Muscle of leg (tissue), 3 donors: ENCODE measurements at regions not wholly inside any gene's neighbourhood (a gene's known extent, or its start where the extent isn't known, plus 50 kb on each side); places are given as distances from the start of the nearest gene placed in this dataset.
A peak's percentile ranks its signal among the peaks of the same experiment; 100 is the strongest.

Experiments used
- DNase-seq: peaks from one replicate; pipeline ENCODE4 v3.0.0; 2013
- H3K27ac ChIP-seq: one replicate; pipeline ENCODE4 v1.5.1; 2013; ENCODE audit warnings: mild to moderate bottlenecking, low read length, control low read depth
- H3K27me3 ChIP-seq: one replicate; pipeline ENCODE4 v1.6.1; 2013; ENCODE audit warnings: low read length; ENCODE audit not compliant: control insufficient read depth, insufficient read depth
- H3K36me3 ChIP-seq: one replicate; pipeline ENCODE4 v1.6.1; 2013; ENCODE audit warnings: low read length; ENCODE audit not compliant: control insufficient read depth, insufficient read depth
- H3K4me1 ChIP-seq: one replicate; pipeline ENCODE4 v1.6.1; 2013; ENCODE audit warnings: low read length; ENCODE audit not compliant: control insufficient read depth, insufficient read depth
- H3K4me3 ChIP-seq: one replicate; pipeline ENCODE4 v1.5.1; 2013; ENCODE audit warnings: low read length, control low read depth
- H3K9me3 ChIP-seq: replicated peaks from 2 replicates; pipeline ENCODE4 v1.6.1; 2013; ENCODE audit warnings: low read depth, low read length; ENCODE audit not compliant: control insufficient read depth
- WGBS: methylation state at CpG from one replicate; pipeline ENCODE4 v1.1.5; 2013; ENCODE audit warnings: missing lambda C conversion rate; ENCODE audit not compliant: insufficient coverage; 5-methylcytosine and 5-hydroxymethylcytosine counted together

DNA sequence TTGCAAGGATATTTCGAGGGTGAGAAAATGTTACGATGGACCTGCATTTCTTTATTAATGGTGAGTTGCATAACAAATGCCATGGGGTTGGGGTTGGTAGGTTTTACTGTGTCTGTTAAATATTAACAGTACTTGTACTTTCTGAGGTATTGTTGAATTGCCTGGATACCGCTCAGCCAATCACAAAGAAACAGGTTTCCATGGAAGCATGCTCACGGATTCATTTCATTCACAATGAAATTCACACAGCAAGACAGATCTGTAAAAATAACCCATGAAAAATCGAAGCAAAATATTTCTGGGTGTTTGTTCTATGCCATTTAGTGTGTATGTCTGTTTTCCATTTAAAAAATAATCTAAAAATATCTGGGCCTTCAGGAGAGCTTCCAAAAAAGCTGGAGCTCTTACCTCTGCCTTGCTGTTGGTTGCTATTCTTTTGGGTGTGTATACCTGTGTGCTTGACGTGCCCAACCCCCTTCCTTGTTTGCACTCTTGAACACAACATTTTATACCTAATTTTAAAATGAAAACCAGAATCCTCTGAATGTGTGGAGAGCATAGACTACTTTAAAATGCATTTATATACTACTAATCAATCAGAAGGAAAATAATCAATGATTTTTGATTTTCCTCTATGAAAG lies 479.8 kb upstream of the TBL1XR1 start:
- Histone ChIP-seq H3K4me1 (peaks cover 16% of the 10 kb centered on the region), H3K9me3 (no peaks in the 10 kb centered on the region), H3K27me3 (no peaks in the 10 kb centered on the region), H3K27ac (no peak overlapping the region), H3K4me3 (no peak overlapping the region), H3K36me3 (no peaks in the 10 kb centered on the region)
- no CpG with 5 or more reads among the region's 6 CpGs for WGBS
- DNase-seq: no peak

- no peaks in the 10 kb centered on the region for H3K27me3 ChIP-seq
- H3K9me3 ChIP-seq: no peaks in the 10 kb centered on the region
- H3K36me3 ChIP-seq: no peaks in the 10 kb centered on the region
- H3K4me3 ChIP-seq: no peak overlapping the region
- WGBS: 0% methylated on average over 1 of the region's 5 CpGs
- no peak for DNase-seq
- H3K4me1 ChIP-seq: peaks cover 2% of the 10 kb centered on the region
- no peak overlapping the region for H3K27ac ChIP-seq
Measured at GRCh38 chr3:177679568-177680471, 482.5 kb upstream of the TBL1XR1 start.

GRCh38 chr3:177680472-177680821 lies 483.2 kb upstream of the TBL1XR1 start:
- no peak overlapping the region for H3K27ac ChIP-seq
- H3K4me3 ChIP-seq: no peak overlapping the region
- no peaks in the 10 kb centered on the region for H3K9me3 ChIP-seq
- peaks cover 2% of the 10 kb centered on the region for H3K4me1 ChIP-seq
- no peaks in the 10 kb centered on the region for H3K36me3 ChIP-seq
- DNase-seq: no peak
- no peaks in the 10 kb centered on the region for H3K27me3 ChIP-seq
- WGBS: no CpG with 5 or more reads among the region's 1 CpG

- no peak for DNase-seq
- Histone ChIP-seq H3K9me3 (no peaks in the 10 kb centered on the region), H3K27me3 (no peaks in the 10 kb centered on the region), H3K4me1 (peaks cover 2% of the 10 kb centered on the region), H3K36me3 (no peaks in the 10 kb centered on the region), H3K27ac (no peak overlapping the region), H3K4me3 (no peak overlapping the region)
Measured at GRCh38 chr3:177681156-177681555, 483.9 kb upstream of the TBL1XR1 start.

DNA sequence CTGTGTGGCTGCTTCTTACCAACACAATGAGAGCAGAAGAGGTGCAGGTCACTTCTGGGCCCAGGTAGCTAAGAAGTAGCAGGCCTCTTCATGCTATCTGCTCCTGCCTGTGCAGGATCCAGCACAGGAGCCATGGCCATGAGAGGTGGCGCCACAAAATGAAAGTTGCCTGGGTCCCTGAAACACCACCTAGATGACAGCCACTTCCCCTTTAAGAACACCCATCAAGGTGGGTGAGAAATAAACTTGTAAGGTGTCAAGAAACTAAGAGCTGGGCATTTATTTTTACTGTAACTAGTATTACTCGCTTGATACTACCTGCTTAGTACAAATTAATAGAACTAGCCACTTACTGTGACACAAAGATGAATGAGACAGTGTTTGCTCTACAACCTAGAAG lies 484.6 kb upstream of the TBL1XR1 start:
- no peak for DNase-seq
- no peaks in the 10 kb centered on the region for H3K36me3 ChIP-seq
- H3K4me1 ChIP-seq: peaks cover 2% of the 10 kb centered on the region
- H3K4me3 ChIP-seq: no peak overlapping the region
- no CpG with 5 or more reads among the region's 2 CpGs for WGBS
- H3K9me3 ChIP-seq: no peaks in the 10 kb centered on the region
- no peak overlapping the region for H3K27ac ChIP-seq
- no peaks in the 10 kb centered on the region for H3K27me3 ChIP-seq

DNA sequence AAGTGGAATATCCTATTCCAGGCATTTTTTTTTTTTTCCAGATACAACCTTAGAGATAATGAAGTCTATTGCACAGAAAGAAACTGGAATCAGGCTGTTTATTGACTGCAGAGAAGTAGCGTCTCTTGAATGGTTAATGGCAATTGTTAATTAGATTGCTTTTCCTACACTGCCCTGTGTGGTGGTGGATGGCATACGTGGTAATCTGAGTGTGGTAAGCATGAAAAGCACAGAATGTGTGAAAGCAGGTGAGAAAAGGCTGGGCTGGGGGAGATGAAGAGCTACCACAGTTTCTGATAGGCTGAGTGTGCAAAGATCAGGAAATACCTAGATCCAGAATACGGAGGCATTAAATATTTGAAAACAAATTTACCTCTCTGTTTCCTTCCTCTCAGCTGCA lies 486.3 kb upstream of the TBL1XR1 start:
- H3K4me1 ChIP-seq: peaks cover 2% of the 10 kb centered on the region
- no peak overlapping the region for H3K27ac ChIP-seq
- no peaks in the 10 kb centered on the region for H3K9me3 ChIP-seq
- DNase-seq: no peak
- H3K36me3 ChIP-seq: no peaks in the 10 kb centered on the region
- WGBS: 86% methylated on average over 3 of the region's 3 CpGs
- no peaks in the 10 kb centered on the region for H3K27me3 ChIP-seq
- no peak overlapping the region for H3K4me3 ChIP-seq

DNA sequence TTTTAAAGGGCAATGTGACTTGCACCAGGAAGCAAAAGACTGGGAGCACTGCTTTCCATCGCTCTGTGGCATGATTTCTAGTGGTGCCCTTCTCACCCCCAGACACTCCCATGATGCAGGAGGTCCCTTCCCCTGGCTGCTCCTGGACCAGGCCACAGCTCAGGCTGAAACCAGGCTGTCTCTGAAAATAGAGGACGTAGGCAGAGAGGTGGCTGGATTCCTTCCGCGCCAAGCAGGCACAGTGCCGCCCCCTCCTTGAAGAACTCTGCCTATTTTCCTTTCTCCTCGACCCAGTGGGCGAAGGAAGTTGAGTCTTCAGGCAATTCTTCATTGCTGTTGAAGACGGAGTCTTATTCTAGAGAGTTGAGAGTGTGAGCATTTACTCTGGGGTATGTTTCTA lies 489.4 kb upstream of the TBL1XR1 start:
- no peak overlapping the region for H3K4me3 ChIP-seq
- no peaks in the 10 kb centered on the region for H3K27me3 ChIP-seq
- H3K9me3 ChIP-seq: no peaks in the 10 kb centered on the region
- 90% methylated on average over 2 of the region's 8 CpGs for WGBS
- no peaks in the 10 kb centered on the region for H3K36me3 ChIP-seq
- DNase-seq: no peak
- H3K4me1 ChIP-seq: no peaks in the 10 kb centered on the region
- no peak overlapping the region for H3K27ac ChIP-seq

- no peaks in the 10 kb centered on the region for H3K27me3 ChIP-seq
- no peaks in the 10 kb centered on the region for H3K36me3 ChIP-seq
- no peak overlapping the region for H3K4me3 ChIP-seq
- DNase-seq: peak; percentile 44
- H3K4me1 ChIP-seq: no peaks in the 10 kb centered on the region
- WGBS: 53% methylated on average over 3 of the region's 4 CpGs
- no peak overlapping the region for H3K27ac ChIP-seq
- H3K9me3 ChIP-seq: no peaks in the 10 kb centered on the region
Measured at GRCh38 chr3:177687291-177687690, 490.0 kb upstream of the TBL1XR1 start.

DNA sequence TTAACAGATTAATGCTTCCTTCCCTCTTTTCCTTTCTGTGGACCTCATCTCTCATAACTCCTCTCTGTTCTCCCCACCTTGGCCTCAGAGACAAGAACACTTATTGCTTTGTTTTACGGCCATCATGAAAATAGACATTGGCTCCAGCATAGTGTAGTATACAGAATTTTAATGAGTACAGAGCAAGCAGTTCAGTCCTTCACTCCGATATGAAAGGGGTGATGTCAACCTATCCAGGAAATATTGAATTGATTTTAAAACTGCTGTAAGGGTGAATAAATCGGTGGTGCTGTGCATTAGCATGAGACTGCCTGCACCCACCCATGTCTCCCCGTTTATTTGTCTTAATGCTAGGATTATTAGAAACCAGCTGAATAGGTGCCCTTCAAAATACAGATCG lies 490.9 kb upstream of the TBL1XR1 start:
- Histone ChIP-seq H3K36me3 (no peaks in the 10 kb centered on the region), H3K27me3 (no peaks in the 10 kb centered on the region), H3K4me1 (no peaks in the 10 kb centered on the region), H3K9me3 (no peaks in the 10 kb centered on the region), H3K27ac (no peak overlapping the region), H3K4me3 (no peak overlapping the region)
- no peak for DNase-seq
- WGBS: 60% methylated on average over 1 of the region's 5 CpGs

GRCh38 chr3:177689077-177689476 lies 491.8 kb upstream of the TBL1XR1 start:
- DNase-seq: no peak
- H3K27ac ChIP-seq: no peak overlapping the region
- H3K9me3 ChIP-seq: no peaks in the 10 kb centered on the region
- no peaks in the 10 kb centered on the region for H3K4me1 ChIP-seq
- no peak overlapping the region for H3K4me3 ChIP-seq
- H3K36me3 ChIP-seq: no peaks in the 10 kb centered on the region
- WGBS: no CpG with 5 or more reads among the region's 3 CpGs
- no peaks in the 10 kb centered on the region for H3K27me3 ChIP-seq
